Aorta (tissue), 5 donors: ENCODE measurements at regions not wholly inside any gene's neighbourhood (a gene's known extent, or its start where the extent isn't known, plus 50 kb on each side); places are given as distances from the start of the nearest gene placed in this dataset.

Experiments used
- ATAC-seq: fragments of 200-7000 bp; cut with Tn5 transposase; one replicate; pipeline ENCODE4 v1.9.1; 2022; ENCODE audit warnings: moderate library complexity; ENCODE audit not compliant: low FRiP score
- DNase-seq, 2 donors: peaks; one replicate each; pipeline ENCODE4 v3.0.0-alpha.2; 2020
- H3K27ac ChIP-seq, 2 donors: one replicate each; pipeline ENCODE4 v1.5.1; 2013; ENCODE audit warnings: low read length in 2 of 2, mild to moderate bottlenecking in 2 of 2, moderate library complexity in 2 of 2, control low read depth in 1 of 2, inconsistent platforms in 1 of 2, low read depth in 1 of 2
- H3K27me3 ChIP-seq, 2 donors: one replicate each; pipeline ENCODE4 v1.6.1; 2013; ENCODE audit warnings: control low read depth in 1 of 2, low read length in 1 of 2, mild to moderate bottlenecking in 1 of 2, moderate library complexity in 1 of 2; ENCODE audit not compliant: insufficient read depth in 2 of 2, control insufficient read depth in 1 of 2
- H3K36me3 ChIP-seq, 2 donors: one replicate each; pipeline ENCODE4 v1.6.1; 2013; ENCODE audit warnings: control low read depth in 1 of 2, low read length in 1 of 2, mild to moderate bottlenecking in 1 of 2; ENCODE audit not compliant: insufficient read depth in 2 of 2, control insufficient read depth in 1 of 2
- H3K4me1 ChIP-seq, 2 donors: one replicate each; pipeline ENCODE4 v1.6.1; 2013; ENCODE audit warnings: low read length in 2 of 2, control low read depth in 1 of 2, mild to moderate bottlenecking in 1 of 2, moderate library complexity in 1 of 2; ENCODE audit not compliant: insufficient read depth in 2 of 2, control insufficient read depth in 1 of 2
- H3K4me3 ChIP-seq, 2 donors: one replicate each; pipeline ENCODE4 v1.5.1; 2013; ENCODE audit warnings: low read length in 2 of 2, control low read depth in 1 of 2, mild to moderate bottlenecking in 1 of 2
- H3K9me3 ChIP-seq: one replicate; pipeline ENCODE4 v1.6.1; 2013; ENCODE audit warnings: mild to moderate bottlenecking, low read length; ENCODE audit not compliant: control insufficient read depth
- WGBS, 2 donors: extraction: QIAGEN DNeasy Blood & Tissue Kit; methylation state at CpG; one replicate each; pipeline ENCODE4 v1.1.7; 2013; 5-methylcytosine and 5-hydroxymethylcytosine counted together
- intact Hi-C, 2 donors: fragments of 100-400 bp; cut with DNase I; formaldehyde crosslinking; loops; one replicate each; pipeline versions ENCODE4 v1.14.2 to v1.15.0; 2022
- donor health status: healthy with polysubstance abuse.
- donor health status: Bipolar disorder and iron deficiency.
- donor health status: DM: no; HTN: no; CAD: no.
- donor health status: DM: no; HTN: no; CAD: no.
- donor health status: DM: yes; HTN: yes; CAD: no.

GRCh38 chr13:73681015-73681414, 453.2 kb downstream of the KLF12 start:
- H3K4me1 ChIP-seq = no peaks in the 10 kb centered on the region
- no peak for ATAC-seq
- DNase-seq = no peak
- H3K36me3 ChIP-seq = no peaks in the 10 kb centered on the region
- H3K4me3 ChIP-seq = no peak overlapping the region
- no peaks in the 10 kb centered on the region for H3K27me3 ChIP-seq
- WGBS, 2 donors = 31 to 38% methylated on average over 3 of the region's 3 CpGs
- intact Hi-C loops = no loop called here
- H3K27ac ChIP-seq = no peak overlapping the region
- H3K9me3 ChIP-seq = no peaks in the 10 kb centered on the region

GRCh38 chr13:73677048-73677601, 457.1 kb downstream of the KLF12 start:
- Histone ChIP-seq H3K36me3 (no peaks in the 10 kb centered on the region), H3K9me3 (no peaks in the 10 kb centered on the region), H3K4me1 (no peaks in the 10 kb centered on the region), H3K27ac (no peak overlapping the region), H3K27me3 (no peaks in the 10 kb centered on the region), H3K4me3 (no peak overlapping the region)
- ATAC-seq = no peak
- intact Hi-C loops = no loop called here
- no peak for DNase-seq
- 72 to 74% methylated on average over 4 of the region's 4 CpGs for WGBS, 2 donors

- Histone ChIP-seq H3K4me3 (no peak overlapping the region), H3K27me3 (no peaks in the 10 kb centered on the region), H3K4me1 (no peaks in the 10 kb centered on the region), H3K36me3 (no peaks in the 10 kb centered on the region), H3K27ac (no peak overlapping the region), H3K9me3 (no peaks in the 10 kb centered on the region)
- intact Hi-C loops = no loop called here
- 85 to 88% methylated on average over 2 of the region's 2 CpGs for WGBS, 2 donors
- no peak for ATAC-seq
- DNase-seq = no peak
These were observed 457.6 kb downstream of the KLF12 start for GRCh38 chr13:73676550-73677047.

- no peak overlapping the region for H3K27ac ChIP-seq
- ATAC-seq = no peak
- 89 to 91% methylated on average over 4 of the region's 4 CpGs for WGBS, 2 donors
- H3K9me3 ChIP-seq = no peaks in the 10 kb centered on the region
- H3K4me1 ChIP-seq = no peaks in the 10 kb centered on the region
- H3K36me3 ChIP-seq = no peaks in the 10 kb centered on the region
- H3K27me3 ChIP-seq = no peaks in the 10 kb centered on the region
- DNase-seq = no peak
- intact Hi-C loops = no loop called here
- H3K4me3 ChIP-seq = no peak overlapping the region
These were observed 458.4 kb downstream of the KLF12 start for GRCh38 chr13:73675821-73676220.

GRCh38 chr13:73674570-73674969, 459.6 kb downstream of the KLF12 start:
- H3K36me3 ChIP-seq = no peaks in the 10 kb centered on the region
- WGBS, 2 donors = 76% methylated on average over 2 of the region's 2 CpGs
- H3K27me3 ChIP-seq = no peaks in the 10 kb centered on the region
- no peak overlapping the region for H3K27ac ChIP-seq
- DNase-seq (no peak), ATAC-seq (no peak)
- H3K4me1 ChIP-seq = no peaks in the 10 kb centered on the region
- no peaks in the 10 kb centered on the region for H3K9me3 ChIP-seq
- intact Hi-C loops = no loop called here
- no peak overlapping the region for H3K4me3 ChIP-seq

- Histone ChIP-seq H3K4me1 (no peaks in the 10 kb centered on the region), H3K27me3 (no peaks in the 10 kb centered on the region), H3K4me3 (no peak overlapping the region), H3K9me3 (no peaks in the 10 kb centered on the region), H3K36me3 (no peaks in the 10 kb centered on the region), H3K27ac (no peak overlapping the region)
- WGBS, 2 donors = 90 to 93% methylated on average over 11 of the region's 11 CpGs
- no peak for DNase-seq
- intact Hi-C loops = no loop called here
- ATAC-seq = no peak
These were observed 460.3 kb downstream of the KLF12 start for GRCh38 chr13:73673931-73674330.

- H3K27ac ChIP-seq = no peak overlapping the region
- no peaks in the 10 kb centered on the region for H3K27me3 ChIP-seq
- DNase-seq = no peak
- no peaks in the 10 kb centered on the region for H3K9me3 ChIP-seq
- H3K36me3 ChIP-seq = no peaks in the 10 kb centered on the region
- intact Hi-C loops = no loop called here
- ATAC-seq = no peak
- H3K4me3 ChIP-seq = no peak overlapping the region
- WGBS, 2 donors = 30 to 34% methylated on average over 3 of the region's 3 CpGs
- peaks cover 0 to 1% of the 10 kb centered on the region in 2 donors for H3K4me1 ChIP-seq
These were observed 461.7 kb downstream of the KLF12 start for GRCh38 chr13:73672492-73672891.

- H3K27me3 ChIP-seq = no peaks in the 10 kb centered on the region
- 94% methylated on average over 5 of the region's 5 CpGs for WGBS, 2 donors
- H3K4me1 ChIP-seq = peaks cover 0 to 1% of the 10 kb centered on the region in 2 donors
- H3K4me3 ChIP-seq = no peak overlapping the region
- H3K9me3 ChIP-seq = no peaks in the 10 kb centered on the region
- ATAC-seq (no peak), DNase-seq (no peak)
- no peak overlapping the region for H3K27ac ChIP-seq
- intact Hi-C loops = no loop called here
- no peaks in the 10 kb centered on the region for H3K36me3 ChIP-seq
These were observed 462.5 kb downstream of the KLF12 start for GRCh38 chr13:73671732-73672131.

- DNase-seq (no peak), ATAC-seq (no peak)
- Histone ChIP-seq H3K27ac (no peak overlapping the region), H3K27me3 (no peaks in the 10 kb centered on the region), H3K36me3 (no peaks in the 10 kb centered on the region), H3K4me3 (no peak overlapping the region), H3K4me1 (peaks cover 0 to 1% of the 10 kb centered on the region in 2 donors), H3K9me3 (no peaks in the 10 kb centered on the region)
- WGBS, 2 donors = 94 to 95% methylated on average over 2 of the region's 2 CpGs
- intact Hi-C loops = no loop called here
These were observed 463.2 kb downstream of the KLF12 start for GRCh38 chr13:73671011-73671410.
